B cell (primary cell): ENCODE measurements at regions not wholly inside any gene's neighbourhood (a gene's known extent, or its start where the extent isn't known, plus 50 kb on each side); places are given as distances from the start of the nearest gene placed in this dataset.

Experiments used
- ATAC-seq: fragments of 200-7000 bp; cut with Tn5 transposase; one replicate; pipeline ENCODE4 v1.10.0; 2021; ENCODE audit warnings: low read depth, mild to moderate bottlenecking, moderate number of reproducible peaks, moderate library complexity
- CTCF ChIA-PET: fragments of 350-600 bp; sonication (Branson Sonifier 250); formaldehyde crosslinking; loops from one replicate; lab custom pipeline; 2021; ENCODE audit warnings: antibody characterized with exemption, inconsistent platforms; lab: Charles Lee
- POLR2A ChIA-PET: fragments of 350-600 bp; sonication (Branson Sonifier 250); formaldehyde crosslinking; loops from one replicate; lab custom pipeline; 2021; ENCODE audit warnings: antibody characterized with exemption; lab: Charles Lee
- DNase-seq: peaks from one replicate; pipeline ENCODE4 v3.0.0; 2013
- H2AFZ ChIP-seq: 2 replicates; pipeline ENCODE4 v1.6.1; 2012; ENCODE audit warnings: mild to moderate bottlenecking, low read depth, low read length; ENCODE audit not compliant: insufficient read depth, poor library complexity, severe bottlenecking
- H3K27ac ChIP-seq, 2 donors: 1 replicate in 1 of 2; 2 replicates in 1 of 2; pipeline ENCODE4 v1.5.1; 2012 to 2013; ENCODE audit warnings: low read length in 2 of 2, mild to moderate bottlenecking in 2 of 2, moderate library complexity in 1 of 2
- H3K27me3 ChIP-seq, 4 experiments: fragments of 200-600 bp in 1 of 4; sonication (generic) in 1 of 4; replicated peaks in 1 of 4; 1 replicate in 2 of 4; 2 replicates in 2 of 4; pipeline versions ENCODE4 v1.6.1 to v1.7.0; 2013 to 2016; ENCODE audit warnings: low read length in 3 of 4, mild to moderate bottlenecking in 2 of 4, mixed read lengths in 1 of 4, moderate library complexity in 1 of 4; ENCODE audit not compliant: insufficient read depth in 4 of 4, control insufficient read depth in 3 of 4; ENCODE audit errors: control extremely low read depth in 1 of 4
- H3K36me3 ChIP-seq, 2 experiments: replicated peaks in 1 of 2; 1 replicate in 1 of 2; 2 replicates in 1 of 2; pipeline versions ENCODE4 v1.6.1 to v1.7.1; 2013; ENCODE audit warnings: low read length in 1 of 2; ENCODE audit not compliant: insufficient read depth in 2 of 2, control insufficient read depth in 1 of 2; ENCODE audit errors: control extremely low read depth in 1 of 2, extremely low read depth in 1 of 2
- H3K4me1 ChIP-seq, 2 donors: fragments of 200-600 bp in 1 of 2; sonication (generic) in 1 of 2; 1 replicate in 1 of 2; 2 replicates in 1 of 2; pipeline versions ENCODE4 v1.5.1 to v1.6.1; 2013 to 2017; ENCODE audit warnings: low read length in 2 of 2; ENCODE audit not compliant: control insufficient read depth in 2 of 2, insufficient read depth in 2 of 2
- H3K4me2 ChIP-seq: replicated peaks from 2 replicates; pipeline ENCODE3; 2012; ENCODE audit warnings: mild to moderate bottlenecking, low read depth, low read length; ENCODE audit not compliant: poor library complexity, severe bottlenecking
- H3K4me3 ChIP-seq, 5 experiments: fragments of 200-600 bp in 1 of 5; sonication (generic) in 1 of 5; 1 replicate in 3 of 5; 2 replicates in 2 of 5; pipeline versions ENCODE4 v1.5.1 to v1.7.0; 2011 to 2016; ENCODE audit warnings: low read length in 4 of 5, mild to moderate bottlenecking in 4 of 5, low read depth in 2 of 5, control low read depth in 1 of 5, moderate library complexity in 1 of 5; ENCODE audit not compliant: insufficient read depth in 1 of 5; ENCODE audit errors: control extremely low read depth in 1 of 5, extremely low read depth in 1 of 5
- H3K79me2 ChIP-seq: fragments of 200-600 bp; sonication (generic); one replicate; pipeline ENCODE4 v1.6.0; 2016; ENCODE audit warnings: low read length; ENCODE audit not compliant: control insufficient read depth, insufficient read depth
- H3K9ac ChIP-seq: fragments of 200-600 bp; sonication (generic); 2 replicates; pipeline ENCODE4 v1.6.1; 2017; ENCODE audit warnings: mild to moderate bottlenecking, low read length, moderate library complexity
- H3K9me3 ChIP-seq, 3 donors: one replicate each; pipeline versions ENCODE4 v1.6.1 to v1.7.1; 2013; ENCODE audit warnings: low read length in 2 of 3; ENCODE audit not compliant: control insufficient read depth in 2 of 3, insufficient read depth in 1 of 3; ENCODE audit errors: control extremely low read depth in 1 of 3
- H4K20me1 ChIP-seq: 2 replicates; pipeline ENCODE4 v1.6.0; 2012; ENCODE audit warnings: mild to moderate bottlenecking, low read length; ENCODE audit not compliant: insufficient read depth, control insufficient read depth, poor library complexity, severe bottlenecking
- H3K27ac Mint-ChIP-seq: one replicate; pipeline ENCODE4 v1.8.0; 2021; ENCODE audit warnings: mixed read lengths
- H3K27me3 Mint-ChIP-seq: one replicate; pipeline ENCODE4 v1.8.0; 2021; ENCODE audit warnings: mixed read lengths
- H3K4me1 Mint-ChIP-seq: one replicate; pipeline ENCODE4 v1.8.0; 2021; ENCODE audit warnings: mixed read lengths
- H3K4me3 Mint-ChIP-seq: one replicate; pipeline ENCODE4 v1.8.0; 2021; ENCODE audit warnings: mixed read lengths
- H3K9me3 Mint-ChIP-seq: one replicate; pipeline ENCODE4 v1.8.0; 2022; ENCODE audit warnings: mixed read lengths; ENCODE audit not compliant: insufficient read depth
- EZH2 ChIP-seq: IDR thresholded peaks from 2 replicates; pipeline ENCODE4 v1.6.1; 2012; ENCODE audit warnings: borderline replicate concordance, low read depth, mild to moderate bottlenecking, moderate library complexity, low read length; ENCODE audit not compliant: insufficient read depth, poor library complexity, severe bottlenecking
- WGBS: methylation state at CpG from one replicate; pipeline ENCODE4 v1.1.5; 2013; ENCODE audit warnings: missing lambda C conversion rate; ENCODE audit not compliant: insufficient coverage; 5-methylcytosine and 5-hydroxymethylcytosine counted together
- intact Hi-C: fragments of 100-400 bp; cut with micrococcal nuclease; formaldehyde crosslinking; loops from one replicate; pipeline ENCODE4 v1.10.0; 2022
- TF ChIP-seq, protein P1 (sequence below): fragments of 200-600 bp; IDR thresholded peaks from one replicate; pipeline ENCODE4 v1.8.0; 2022; ENCODE audit warnings: antibody characterized with exemption, mild to moderate bottlenecking

DNA sequence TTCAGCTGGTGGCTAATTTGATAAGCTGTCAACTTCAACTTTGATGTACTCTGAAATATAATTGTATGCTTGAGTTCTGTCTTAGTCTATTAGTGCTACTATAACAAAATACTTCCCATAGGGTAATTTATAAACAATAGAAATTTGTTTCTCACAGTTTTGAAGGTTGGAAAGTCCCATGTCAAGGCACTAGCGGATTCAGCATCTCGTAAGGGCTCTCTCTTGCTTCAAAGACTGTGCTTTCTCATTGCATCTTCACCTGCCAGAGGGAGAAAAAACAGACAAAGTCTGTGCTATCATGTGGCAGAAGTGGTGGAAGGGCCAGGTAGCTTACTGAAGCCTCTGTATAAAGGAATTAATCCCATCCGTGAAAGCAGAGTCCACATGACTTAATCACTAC is 409.2 kb downstream of the CDH7 start:
- DNase-seq = no peak
- intact Hi-C loops = no loop called here
- Histone ChIP-seq H2AFZ (no peak overlapping the region), H3K9ac (no peak overlapping the region), H3K4me3 (no peak overlapping the region), H3K9me3 (no peaks in the 10 kb centered on the region), H4K20me1 (no peaks in the 10 kb centered on the region), H3K27ac (no peak overlapping the region), H3K79me2 (no peaks in the 10 kb centered on the region), H3K4me1 (no peaks in the 10 kb centered on the region), H3K4me2 (no peak overlapping the region), H3K36me3 (no peaks in the 10 kb centered on the region), H3K27me3 (no peaks in the 10 kb centered on the region)
- TF ChIP-seq, protein P1, sequence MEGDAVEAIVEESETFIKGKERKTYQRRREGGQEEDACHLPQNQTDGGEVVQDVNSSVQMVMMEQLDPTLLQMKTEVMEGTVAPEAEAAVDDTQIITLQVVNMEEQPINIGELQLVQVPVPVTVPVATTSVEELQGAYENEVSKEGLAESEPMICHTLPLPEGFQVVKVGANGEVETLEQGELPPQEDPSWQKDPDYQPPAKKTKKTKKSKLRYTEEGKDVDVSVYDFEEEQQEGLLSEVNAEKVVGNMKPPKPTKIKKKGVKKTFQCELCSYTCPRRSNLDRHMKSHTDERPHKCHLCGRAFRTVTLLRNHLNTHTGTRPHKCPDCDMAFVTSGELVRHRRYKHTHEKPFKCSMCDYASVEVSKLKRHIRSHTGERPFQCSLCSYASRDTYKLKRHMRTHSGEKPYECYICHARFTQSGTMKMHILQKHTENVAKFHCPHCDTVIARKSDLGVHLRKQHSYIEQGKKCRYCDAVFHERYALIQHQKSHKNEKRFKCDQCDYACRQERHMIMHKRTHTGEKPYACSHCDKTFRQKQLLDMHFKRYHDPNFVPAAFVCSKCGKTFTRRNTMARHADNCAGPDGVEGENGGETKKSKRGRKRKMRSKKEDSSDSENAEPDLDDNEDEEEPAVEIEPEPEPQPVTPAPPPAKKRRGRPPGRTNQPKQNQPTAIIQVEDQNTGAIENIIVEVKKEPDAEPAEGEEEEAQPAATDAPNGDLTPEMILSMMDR = no peak
- TF ChIP-seq EZH2 = no peak
- no peaks in the 10 kb centered on the region for H3K4me1 Mint-ChIP-seq
- ChIA-PET CTCF (no interaction called here), POLR2A (no interaction called here)
- no peak overlapping the region for H3K27ac Mint-ChIP-seq
- no peak overlapping the region for H3K4me3 Mint-ChIP-seq
- ATAC-seq = no peak
- WGBS = 100% methylated on average over 2 of the region's 3 CpGs
- H3K9me3 Mint-ChIP-seq = peaks cover 5% of the 10 kb centered on the region
- H3K27me3 Mint-ChIP-seq = no peaks in the 10 kb centered on the region

DNA sequence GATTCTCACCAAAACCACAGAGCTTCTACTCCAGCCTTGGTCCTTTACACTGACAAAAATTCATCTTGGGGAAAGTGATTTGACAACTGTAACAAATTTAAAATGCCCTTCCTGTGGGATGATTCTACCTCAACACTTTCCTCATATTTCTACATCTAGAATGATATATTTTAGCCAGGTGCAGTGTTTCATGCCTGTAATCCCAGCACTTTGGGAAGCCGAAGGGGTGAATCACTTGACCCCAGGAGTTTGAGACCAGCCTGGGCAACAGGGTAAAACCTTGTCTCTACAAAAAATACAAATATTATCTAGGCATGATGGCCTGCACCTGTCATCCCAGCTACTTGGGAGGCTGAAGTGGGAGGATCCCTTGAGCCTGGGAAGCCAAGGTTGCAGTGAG is 408.6 kb downstream of the CDH7 start:
- Histone ChIP-seq H3K36me3 (no peaks in the 10 kb centered on the region), H3K9ac (no peak overlapping the region), H3K4me2 (no peak overlapping the region), H3K27ac (no peak overlapping the region), H3K4me3 (no peak overlapping the region), H3K27me3 (no peaks in the 10 kb centered on the region), H2AFZ (no peak overlapping the region), H3K4me1 (no peaks in the 10 kb centered on the region), H4K20me1 (no peaks in the 10 kb centered on the region), H3K9me3 (no peaks in the 10 kb centered on the region), H3K79me2 (no peaks in the 10 kb centered on the region)
- ChIA-PET CTCF (no interaction called here), POLR2A (no interaction called here)
- no peaks in the 10 kb centered on the region for H3K4me1 Mint-ChIP-seq
- no peaks in the 10 kb centered on the region for H3K27me3 Mint-ChIP-seq
- H3K27ac Mint-ChIP-seq = no peak overlapping the region
- TF ChIP-seq, protein P1 = no peak
- TF ChIP-seq EZH2 = no peak
- H3K4me3 Mint-ChIP-seq = no peak overlapping the region
- 100% methylated on average over 1 of the region's 1 CpG for WGBS
- ATAC-seq = no peak
- intact Hi-C loops = no loop called here
- DNase-seq = no peak
- peaks cover 5% of the 10 kb centered on the region for H3K9me3 Mint-ChIP-seq
